ENCODE measurements at regions not wholly inside any gene's neighbourhood (a gene's known extent, or its start where the extent isn't known, plus 50 kb on each side); places are given as distances from the start of the nearest gene placed in this dataset.

GRCh38 chr2:136247204-136247950 is 129.4 kb upstream of the CXCR4 start:
- no peak for TF ChIP-seq EZH2 (IDR thresholded peaks at IDR 0.05; ENCODE audit: borderline replicate concordance, low read depth, low read length, poor library complexity, severe bottlenecking)
- TF ChIP-seq, protein P1, sequence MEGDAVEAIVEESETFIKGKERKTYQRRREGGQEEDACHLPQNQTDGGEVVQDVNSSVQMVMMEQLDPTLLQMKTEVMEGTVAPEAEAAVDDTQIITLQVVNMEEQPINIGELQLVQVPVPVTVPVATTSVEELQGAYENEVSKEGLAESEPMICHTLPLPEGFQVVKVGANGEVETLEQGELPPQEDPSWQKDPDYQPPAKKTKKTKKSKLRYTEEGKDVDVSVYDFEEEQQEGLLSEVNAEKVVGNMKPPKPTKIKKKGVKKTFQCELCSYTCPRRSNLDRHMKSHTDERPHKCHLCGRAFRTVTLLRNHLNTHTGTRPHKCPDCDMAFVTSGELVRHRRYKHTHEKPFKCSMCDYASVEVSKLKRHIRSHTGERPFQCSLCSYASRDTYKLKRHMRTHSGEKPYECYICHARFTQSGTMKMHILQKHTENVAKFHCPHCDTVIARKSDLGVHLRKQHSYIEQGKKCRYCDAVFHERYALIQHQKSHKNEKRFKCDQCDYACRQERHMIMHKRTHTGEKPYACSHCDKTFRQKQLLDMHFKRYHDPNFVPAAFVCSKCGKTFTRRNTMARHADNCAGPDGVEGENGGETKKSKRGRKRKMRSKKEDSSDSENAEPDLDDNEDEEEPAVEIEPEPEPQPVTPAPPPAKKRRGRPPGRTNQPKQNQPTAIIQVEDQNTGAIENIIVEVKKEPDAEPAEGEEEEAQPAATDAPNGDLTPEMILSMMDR (conservative IDR thresholded peaks at IDR 0.05; ENCODE audit: low read depth, low read length): no peak
